ENCODE measurements at regions not wholly inside any gene's neighbourhood (a gene's known extent, or its start where the extent isn't known, plus 50 kb on each side); places are given as distances from the start of the nearest gene placed in this dataset.
"Not testable (repeated sequence)": the region's sequence is repeated elsewhere in the genome, so short reads cannot be mapped to it uniquely, and the experiment has no call there.

- no peak overlapping the region for H3K4me3 ChIP-seq (replicated peaks in 1 of 2; ENCODE audit: low read depth in 2 of 2, low read length in 2 of 2)
- TF ChIP-seq, protein P1, sequence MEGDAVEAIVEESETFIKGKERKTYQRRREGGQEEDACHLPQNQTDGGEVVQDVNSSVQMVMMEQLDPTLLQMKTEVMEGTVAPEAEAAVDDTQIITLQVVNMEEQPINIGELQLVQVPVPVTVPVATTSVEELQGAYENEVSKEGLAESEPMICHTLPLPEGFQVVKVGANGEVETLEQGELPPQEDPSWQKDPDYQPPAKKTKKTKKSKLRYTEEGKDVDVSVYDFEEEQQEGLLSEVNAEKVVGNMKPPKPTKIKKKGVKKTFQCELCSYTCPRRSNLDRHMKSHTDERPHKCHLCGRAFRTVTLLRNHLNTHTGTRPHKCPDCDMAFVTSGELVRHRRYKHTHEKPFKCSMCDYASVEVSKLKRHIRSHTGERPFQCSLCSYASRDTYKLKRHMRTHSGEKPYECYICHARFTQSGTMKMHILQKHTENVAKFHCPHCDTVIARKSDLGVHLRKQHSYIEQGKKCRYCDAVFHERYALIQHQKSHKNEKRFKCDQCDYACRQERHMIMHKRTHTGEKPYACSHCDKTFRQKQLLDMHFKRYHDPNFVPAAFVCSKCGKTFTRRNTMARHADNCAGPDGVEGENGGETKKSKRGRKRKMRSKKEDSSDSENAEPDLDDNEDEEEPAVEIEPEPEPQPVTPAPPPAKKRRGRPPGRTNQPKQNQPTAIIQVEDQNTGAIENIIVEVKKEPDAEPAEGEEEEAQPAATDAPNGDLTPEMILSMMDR (IDR thresholded peaks at IDR 0.05; ENCODE audit: low read depth, low read length), result no peak
- DNase-seq (ENCODE audit: low read depth in 2 of 2), result no peak
Observed at GRCh38 chr2:128665113-128665512, 346.4 kb upstream of the HS6ST1 start.

- H3K4me3 ChIP-seq (replicated peaks in 1 of 2; ENCODE audit: low read depth in 2 of 2, low read length in 2 of 2), result no peak overlapping the region
- DNase-seq (ENCODE audit: low read depth in 2 of 2), result no peak
- TF ChIP-seq, protein P1 (IDR thresholded peaks at IDR 0.05; ENCODE audit: low read depth, low read length), result no peak
Observed at GRCh38 chr2:128666596-128666995, 347.9 kb upstream of the HS6ST1 start.

DNA sequence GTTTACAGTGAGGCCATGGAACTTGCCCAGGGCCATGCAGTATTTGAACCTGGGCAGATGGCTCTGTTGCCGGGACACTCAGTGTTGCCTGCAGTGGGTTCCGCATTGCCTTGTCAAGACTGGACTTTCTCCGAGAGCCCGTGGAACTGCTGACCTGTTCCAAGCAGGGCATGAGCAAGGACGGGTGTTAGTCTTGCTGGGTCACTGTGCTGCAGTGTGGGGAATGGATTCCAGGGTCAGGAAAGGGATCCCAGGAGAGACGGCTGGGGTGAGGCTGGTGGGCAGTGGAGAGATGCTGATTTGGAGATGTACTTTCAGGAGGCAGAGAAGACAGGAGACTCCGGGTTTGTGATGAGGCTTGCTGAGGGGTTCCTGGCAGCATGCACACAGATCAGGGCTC is 348.7 kb upstream of the HS6ST1 start:
- TF ChIP-seq, protein P1 (IDR thresholded peaks at IDR 0.05; ENCODE audit: low read depth, low read length), result no peak
- DNase-seq (ENCODE audit: low read depth in 2 of 2), result no peak

DNA sequence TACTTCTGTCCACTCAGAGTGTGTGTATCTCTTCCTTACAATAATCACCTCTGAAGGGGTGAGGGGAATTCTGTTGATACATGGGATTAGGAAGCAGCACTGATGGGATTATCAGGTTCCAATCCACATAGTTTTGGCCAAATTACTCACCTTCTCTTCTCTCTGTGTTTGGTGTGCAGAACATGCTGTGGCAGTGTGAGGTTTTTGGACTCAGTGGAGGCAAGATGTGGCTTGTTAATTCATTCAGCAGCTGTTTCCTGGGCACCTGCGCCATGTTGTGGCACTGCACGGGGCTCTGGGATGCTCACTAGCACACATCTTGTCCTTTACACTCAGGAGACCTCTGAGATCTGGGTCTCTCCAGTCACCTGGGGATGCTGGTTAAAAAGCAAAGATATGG is 350.3 kb upstream of the HS6ST1 start:
- TF ChIP-seq, protein P1 (IDR thresholded peaks at IDR 0.05; ENCODE audit: low read depth, low read length), result no peak
- H3K4me3 ChIP-seq (replicated peaks in 1 of 2; ENCODE audit: low read depth in 2 of 2, low read length in 2 of 2), result no peak overlapping the region
- no peak for DNase-seq (ENCODE audit: low read depth in 2 of 2)

More for the DNA sequence above, 348.7 kb upstream of the HS6ST1 start:
- H3K4me3 ChIP-seq (replicated peaks in 1 of 2; ENCODE audit: low read depth in 2 of 2, low read length in 2 of 2), result no peak overlapping the region

- no peak overlapping the region for H3K4me3 ChIP-seq (replicated peaks in 1 of 2; ENCODE audit: low read depth in 2 of 2, low read length in 2 of 2)
- TF ChIP-seq, protein P1 (IDR thresholded peaks at IDR 0.05; ENCODE audit: low read depth, low read length), result no peak
- no peak for DNase-seq (ENCODE audit: low read depth in 2 of 2)
Observed at GRCh38 chr2:128670066-128670465, 351.4 kb upstream of the HS6ST1 start.

GRCh38 chr2:128671981-128672757 is 353.5 kb upstream of the HS6ST1 start:
- not testable (repeated sequence) for H3K4me3 ChIP-seq (replicated peaks in 1 of 2; ENCODE audit: low read depth in 2 of 2, low read length in 2 of 2); DNase-seq (ENCODE audit: low read depth in 2 of 2)

DNA sequence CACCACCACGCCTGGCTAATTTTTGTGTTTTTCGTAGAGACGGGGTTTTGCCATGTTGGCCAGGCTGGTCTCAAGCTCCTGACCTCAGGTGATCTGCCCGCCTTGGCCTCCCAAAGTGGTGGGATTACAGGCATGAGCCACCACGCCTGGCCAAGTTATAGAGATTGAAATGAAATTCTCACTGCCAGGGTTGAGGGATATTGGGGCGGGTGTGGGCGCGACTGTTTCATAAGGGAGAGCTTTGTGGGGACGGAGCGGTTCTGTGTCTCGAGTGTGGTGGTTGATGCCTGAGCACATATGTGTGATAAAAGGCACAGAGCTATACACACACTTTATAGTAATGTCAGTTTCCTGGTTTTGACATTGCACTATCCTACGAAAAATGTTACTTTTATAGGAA is 361.0 kb upstream of the HS6ST1 start:
- not testable (repeated sequence) for DNase-seq (ENCODE audit: low read depth in 2 of 2); H3K4me3 ChIP-seq (replicated peaks in 1 of 2; ENCODE audit: low read depth in 2 of 2, low read length in 2 of 2)

GRCh38 chr2:128681507-128681906 is 362.8 kb upstream of the HS6ST1 start:
- TF ChIP-seq, protein P1 (IDR thresholded peaks at IDR 0.05; ENCODE audit: low read depth, low read length), result no peak
- no peak for DNase-seq (ENCODE audit: low read depth in 2 of 2)
- no peak overlapping the region for H3K4me3 ChIP-seq (replicated peaks in 1 of 2; ENCODE audit: low read depth in 2 of 2, low read length in 2 of 2)
